Stimulated activated CD8-positive, alpha-beta memory T cell treated with anti-CD3 and anti-CD28 coated beads, Interleukin-12 subunit alpha, Interleukin-12 subunit beta, amount 100 ng/mL, for 1 hour (primary cell): ENCODE measurements at regions not wholly inside any gene's neighbourhood (a gene's known extent, or its start where the extent isn't known, plus 50 kb on each side); places are given as distances from the start of the nearest gene placed in this dataset.
"Not testable (repeated sequence)": the region's sequence is repeated elsewhere in the genome, so short reads cannot be mapped to it uniquely, and the experiment has no call there.

Experiments used
- DNase-seq: peaks from one replicate; pipeline ENCODE4 v3.0.0-alpha.2; 2020; ENCODE audit warnings: low read depth

DNA sequence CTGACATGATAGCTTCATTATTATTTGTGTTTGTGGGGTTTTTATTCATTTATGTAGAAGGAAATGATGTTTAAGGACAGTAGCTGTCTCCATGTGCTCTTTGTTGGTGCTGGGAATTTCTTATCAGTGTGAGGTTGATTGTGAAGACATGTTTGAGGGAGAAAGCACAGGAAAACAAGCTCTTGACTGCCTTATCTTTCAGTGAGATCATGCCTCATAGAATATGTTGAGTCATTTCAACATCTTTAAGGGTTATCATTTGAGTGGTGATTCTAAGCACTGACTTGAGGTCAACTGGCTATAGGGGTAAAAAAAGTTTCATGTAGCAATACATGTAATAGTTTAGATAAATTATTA is 405.1 kb upstream of the ADAMTS5 start:
- DNase-seq: no peak

DNA sequence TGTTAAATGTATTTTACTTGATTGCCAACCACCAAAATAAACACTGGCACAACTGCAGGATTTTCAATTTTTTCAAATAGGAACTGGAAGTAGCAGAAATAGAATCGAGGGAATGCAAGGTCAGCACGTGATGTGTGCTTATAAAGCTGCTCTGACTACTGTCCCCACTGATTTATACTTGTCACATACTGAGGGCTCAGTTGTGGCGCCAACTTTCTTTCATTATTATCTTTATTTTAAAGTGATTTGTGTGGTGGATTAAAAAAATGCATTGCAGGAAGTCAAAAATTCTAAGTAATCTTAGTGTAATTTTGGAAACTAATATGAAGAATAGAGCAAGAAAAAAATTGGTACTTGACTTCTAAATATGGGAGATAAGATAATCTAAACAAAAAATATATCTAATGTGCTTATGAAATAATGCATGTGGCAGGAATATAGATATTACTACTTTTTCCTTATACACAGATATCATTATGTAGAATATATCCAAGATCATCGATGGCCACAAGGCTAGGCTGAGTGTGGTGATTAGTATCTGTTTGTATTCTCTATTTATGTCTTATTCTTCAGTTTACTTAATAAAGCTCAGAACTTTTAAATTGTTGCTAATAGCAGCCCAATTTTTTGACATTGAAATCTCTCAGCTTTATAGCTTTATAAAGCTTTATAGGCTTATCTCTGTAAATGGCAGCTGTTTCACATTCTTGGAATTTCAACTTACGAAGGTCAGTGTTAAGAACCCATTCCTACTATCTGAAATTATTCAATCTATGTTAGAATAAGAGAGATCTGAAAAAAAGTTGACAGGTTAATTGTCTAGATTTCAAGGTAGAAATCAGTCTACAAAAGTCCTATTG is 404.5 kb upstream of the ADAMTS5 start:
- no peak for DNase-seq

DNA sequence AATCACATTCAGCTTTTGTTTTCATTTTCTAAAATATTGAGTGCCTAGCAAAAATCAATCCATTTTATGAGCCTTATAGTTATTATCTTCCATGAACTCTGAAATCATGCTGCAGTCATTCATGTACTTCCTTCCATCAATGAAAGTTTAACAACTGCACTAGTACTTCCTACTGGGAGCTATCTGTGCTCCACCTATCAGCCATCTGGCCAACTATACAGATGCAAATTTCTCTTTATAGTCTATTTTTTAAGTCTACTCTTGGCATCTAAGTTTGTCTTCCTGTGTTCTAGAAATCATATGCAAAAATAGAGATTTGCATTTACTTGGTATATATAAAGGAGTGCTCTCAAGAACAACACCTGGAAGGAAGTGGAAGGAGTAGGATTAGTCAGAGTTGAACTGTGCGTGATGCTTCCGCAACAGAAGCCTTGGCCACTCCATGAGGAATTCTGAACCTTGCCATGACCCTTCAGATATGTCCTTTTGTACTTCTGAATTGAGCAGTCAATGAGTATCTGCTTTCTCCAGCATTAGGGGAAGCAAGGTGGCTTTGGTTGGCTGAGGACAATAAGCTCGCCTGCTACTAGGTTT is 403.2 kb upstream of the ADAMTS5 start:
- no peak for DNase-seq

DNA sequence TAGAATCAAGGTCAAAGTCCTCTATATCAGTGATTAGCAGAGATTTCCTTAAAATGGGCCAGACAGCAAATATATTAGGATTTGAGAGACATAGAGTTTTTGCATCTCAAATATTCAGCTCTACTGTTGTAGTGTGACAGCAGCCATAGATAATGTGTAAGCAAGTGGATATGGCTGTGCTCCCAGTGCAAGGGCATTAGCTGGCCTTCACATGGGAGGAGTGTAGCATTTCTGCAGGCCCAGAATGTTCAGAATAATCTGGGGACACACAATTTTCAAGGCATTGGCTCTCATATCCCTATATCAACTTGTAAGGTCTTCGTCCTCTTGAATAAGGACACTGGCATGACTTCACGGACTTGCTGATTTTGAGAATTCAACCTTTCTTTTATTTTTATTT is 402.3 kb upstream of the ADAMTS5 start:
- no peak for DNase-seq

DNA sequence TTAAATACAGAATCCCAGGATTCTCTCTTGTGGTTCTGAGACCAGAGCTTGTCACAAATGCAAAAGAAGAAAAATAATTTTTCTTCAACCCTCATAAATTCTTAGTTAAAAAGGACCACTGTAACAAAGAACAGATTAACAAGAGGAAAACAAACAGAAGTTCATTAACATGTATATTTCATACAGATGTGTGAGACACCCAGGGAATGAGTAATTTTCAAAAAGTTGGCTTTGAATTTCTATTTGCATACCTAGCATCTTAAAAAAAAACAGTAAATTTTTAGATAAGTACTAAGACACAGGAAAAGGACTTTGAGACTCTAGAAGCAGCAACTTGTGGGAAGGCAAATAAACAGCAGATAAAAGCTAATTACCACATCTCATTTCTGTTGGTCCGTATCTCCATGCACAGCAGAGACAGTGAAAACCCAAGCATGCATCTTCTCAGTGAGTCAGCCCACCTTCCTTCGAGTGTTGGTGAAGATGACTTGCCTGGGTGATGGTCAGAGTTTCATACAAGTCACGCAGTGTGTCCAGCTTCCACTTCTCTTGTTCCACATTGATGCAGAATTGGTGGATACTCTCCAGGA is 399.9 kb upstream of the ADAMTS5 start:
- no peak for DNase-seq

DNA sequence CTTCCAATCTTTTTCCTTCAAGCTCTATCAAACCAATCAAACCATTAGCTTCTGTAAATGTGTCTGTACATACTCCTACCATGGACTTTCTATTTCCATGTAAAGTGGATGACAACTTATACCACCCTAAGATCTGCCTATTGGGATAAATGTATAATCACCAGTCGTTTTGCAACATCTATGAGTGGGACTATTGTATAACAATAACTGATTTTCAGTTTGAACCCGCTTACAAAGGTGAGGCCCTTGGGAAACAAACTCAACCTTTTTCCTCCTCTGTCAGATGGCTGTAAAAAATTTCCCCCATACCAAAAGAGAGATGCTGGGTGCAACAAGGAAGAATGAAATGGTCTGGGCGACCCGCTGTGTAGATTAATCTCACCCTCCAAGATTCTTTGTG is 399.1 kb upstream of the ADAMTS5 start:
- DNase-seq: no peak

DNA sequence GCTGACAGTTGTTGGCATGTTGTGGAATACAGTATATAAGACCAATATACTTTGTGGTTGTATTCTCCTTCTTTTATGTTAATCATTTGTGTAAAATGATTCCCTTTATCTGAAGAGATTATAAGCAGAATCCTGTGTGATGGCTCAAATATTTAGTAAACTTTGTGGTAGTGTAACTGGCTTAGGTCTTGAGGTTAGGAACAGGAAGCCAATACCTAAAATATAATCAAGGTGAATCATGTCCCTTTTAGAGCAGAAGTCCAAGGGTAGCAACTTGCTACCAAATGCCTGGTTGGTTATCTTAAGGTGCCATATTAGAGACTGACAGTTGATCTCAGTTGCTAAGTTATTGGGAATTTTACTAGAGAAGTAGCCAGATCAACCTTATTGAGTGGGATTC is 398.5 kb upstream of the ADAMTS5 start:
- DNase-seq: no peak

DNA sequence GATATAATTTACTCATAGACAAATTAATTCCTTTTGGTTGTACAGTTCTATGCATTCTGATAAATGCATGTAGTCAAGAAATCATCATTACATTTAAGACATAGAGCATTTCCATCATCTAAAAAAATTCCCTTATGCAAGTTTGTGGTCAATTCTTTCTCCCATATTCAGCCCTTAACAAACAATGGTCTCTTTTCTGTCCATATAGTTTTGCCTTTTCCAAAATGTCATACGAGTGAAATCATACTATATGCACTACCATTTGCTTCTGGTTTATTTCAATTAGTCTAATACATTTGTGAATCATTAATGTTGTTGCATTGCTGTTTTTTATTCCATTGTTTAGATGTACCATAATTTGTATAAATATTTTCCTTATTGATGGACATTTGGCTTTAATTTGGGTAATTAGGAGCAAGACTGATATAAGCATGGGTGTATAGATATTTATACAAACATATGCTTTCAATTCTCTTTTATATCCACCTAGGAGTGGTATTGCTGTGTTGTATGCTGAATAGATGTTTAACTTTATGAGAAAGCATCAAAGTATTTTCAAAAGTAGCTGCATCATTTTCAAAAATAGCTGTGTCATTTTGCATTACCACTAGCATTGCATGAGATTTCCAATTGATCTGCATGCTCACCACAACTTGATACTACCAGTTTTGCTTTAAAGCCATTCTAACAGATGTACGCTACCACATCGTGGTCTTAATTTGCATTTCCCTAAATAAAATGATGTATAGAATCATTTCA is 397.0 kb upstream of the ADAMTS5 start:
- DNase-seq: no peak

DNA sequence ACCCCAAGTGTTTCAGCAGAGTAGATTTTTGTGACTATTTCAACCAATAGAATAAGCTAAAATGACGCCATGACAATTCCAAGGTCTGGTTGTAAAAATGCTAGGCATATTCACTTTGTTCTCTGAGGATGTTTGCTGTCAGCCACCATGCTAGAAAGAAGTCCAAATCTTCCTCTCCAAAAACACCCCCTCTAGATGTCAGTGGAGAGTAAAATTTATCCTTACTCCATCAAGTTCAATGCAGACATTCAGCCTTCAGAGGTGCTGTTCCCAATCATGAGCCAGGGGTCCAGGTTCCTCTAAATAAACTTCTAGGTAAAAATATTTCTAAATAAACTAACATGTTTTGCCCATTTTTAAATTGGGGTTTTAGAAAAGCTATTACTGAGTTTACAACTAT is 395.4 kb upstream of the ADAMTS5 start:
- no peak for DNase-seq

DNA sequence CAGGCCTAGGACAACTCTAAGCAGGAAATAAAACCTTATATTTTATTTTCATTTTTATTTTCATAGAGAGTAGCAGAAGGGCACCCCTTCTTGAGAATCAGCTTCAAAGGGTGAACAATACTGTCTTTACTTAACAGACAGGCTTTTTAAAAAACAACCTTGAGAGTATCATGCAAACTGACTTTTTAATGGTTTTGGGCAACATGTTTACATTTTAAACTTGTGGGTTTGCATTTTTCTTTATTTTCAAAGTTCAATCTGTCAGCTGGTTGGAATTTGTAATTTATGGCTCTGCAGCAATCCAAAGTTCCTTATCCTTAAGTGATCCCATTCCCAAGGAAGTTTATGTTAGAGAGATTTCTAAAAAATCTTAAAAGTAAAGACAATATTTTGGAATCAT is 392.3 kb upstream of the ADAMTS5 start:
- DNase-seq: no peak

DNA sequence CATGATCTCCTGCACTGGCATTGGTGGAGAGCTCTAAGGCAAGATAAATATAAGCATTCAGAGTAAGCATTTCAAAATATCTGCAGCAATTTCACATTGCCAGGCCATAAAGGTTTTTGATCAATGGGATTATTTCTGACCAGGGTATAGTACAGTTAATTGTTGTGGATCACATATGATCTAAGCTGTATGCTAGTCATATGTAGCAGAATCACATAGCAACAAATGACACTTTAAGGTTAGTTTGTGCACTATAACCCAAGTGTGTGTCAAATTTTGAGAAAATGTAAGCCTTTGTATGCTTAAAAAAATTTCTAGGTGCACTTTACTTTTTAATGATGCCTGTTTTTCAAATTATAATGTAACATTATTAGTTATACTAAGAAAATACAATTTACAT is 386.0 kb upstream of the ADAMTS5 start:
- DNase-seq: no peak

DNA sequence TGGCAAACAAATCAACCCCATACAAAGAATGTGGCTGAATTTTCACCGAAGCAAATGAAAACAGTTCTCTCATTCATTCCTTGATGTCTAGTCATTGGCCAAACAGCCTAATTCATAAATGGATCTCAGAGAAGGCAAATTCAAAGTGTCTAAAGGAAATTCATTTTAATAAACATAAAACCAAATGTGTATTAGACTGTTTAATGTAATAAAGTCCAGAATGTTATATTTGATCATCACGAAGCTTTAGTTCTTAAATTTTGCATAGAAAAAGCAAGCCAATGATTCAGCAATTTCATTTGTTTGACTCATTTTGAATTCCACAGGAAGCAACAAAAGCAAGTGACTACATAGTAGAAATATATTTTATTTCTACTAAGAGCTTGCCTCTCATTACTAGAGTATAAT is 379.2 kb upstream of the ADAMTS5 start:
- no peak for DNase-seq

DNA sequence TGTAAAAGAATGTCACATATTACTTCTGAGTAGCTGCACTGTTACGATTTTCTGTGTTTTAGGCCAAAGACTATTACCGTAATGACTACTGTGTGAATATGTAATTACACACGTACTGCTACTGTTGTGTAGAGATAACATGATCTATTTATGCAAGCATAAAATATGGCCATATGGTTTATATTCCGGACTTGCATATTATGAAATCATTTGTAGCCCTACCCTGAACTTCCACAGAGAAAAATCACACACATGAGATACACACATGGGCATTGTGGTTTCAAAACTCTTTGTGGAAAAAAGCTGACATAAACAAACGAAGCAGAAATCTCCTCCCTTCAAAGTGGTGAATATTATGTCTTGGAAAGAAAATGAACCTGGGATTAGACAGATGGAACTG is 373.0 kb upstream of the ADAMTS5 start:
- DNase-seq: no peak

DNA sequence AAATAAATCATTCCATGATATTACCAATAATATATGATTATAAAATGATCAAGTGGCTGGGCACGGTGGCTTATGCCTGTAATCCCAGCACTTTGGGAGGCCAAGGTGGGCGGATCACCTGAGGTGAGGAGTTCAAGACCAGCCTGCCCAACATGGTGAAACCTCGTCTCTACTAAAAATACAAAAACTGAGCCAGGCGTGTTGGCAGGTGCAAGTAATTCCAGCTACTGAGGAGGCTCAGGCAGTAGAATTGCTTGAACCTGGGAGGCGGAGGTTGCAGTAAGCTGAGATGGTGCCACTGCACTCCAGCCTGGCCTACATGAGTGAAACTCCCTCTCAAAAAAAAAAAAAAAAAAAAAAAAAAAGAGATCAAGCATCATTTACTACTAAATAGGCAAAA is 371.1 kb upstream of the ADAMTS5 start:
- not testable (repeated sequence) for DNase-seq

DNA sequence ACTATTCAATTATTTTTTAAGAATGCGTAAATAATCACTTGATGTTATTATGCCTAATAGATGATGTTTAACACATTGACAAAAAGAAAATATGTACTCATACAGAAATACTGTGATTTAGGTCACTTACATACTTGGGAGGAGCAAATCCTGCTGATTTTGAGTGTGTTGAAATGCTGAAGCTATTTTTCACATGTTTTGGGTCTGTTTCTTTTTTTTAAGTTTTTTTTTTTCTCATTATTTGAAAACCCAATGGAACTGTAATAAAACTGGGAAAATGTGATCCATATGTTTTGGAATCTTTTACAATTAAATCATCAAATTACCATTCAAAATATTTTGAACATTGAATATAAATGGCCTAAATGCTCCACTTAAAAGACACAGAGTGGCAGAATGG is 366.2 kb upstream of the ADAMTS5 start:
- no peak for DNase-seq

DNA sequence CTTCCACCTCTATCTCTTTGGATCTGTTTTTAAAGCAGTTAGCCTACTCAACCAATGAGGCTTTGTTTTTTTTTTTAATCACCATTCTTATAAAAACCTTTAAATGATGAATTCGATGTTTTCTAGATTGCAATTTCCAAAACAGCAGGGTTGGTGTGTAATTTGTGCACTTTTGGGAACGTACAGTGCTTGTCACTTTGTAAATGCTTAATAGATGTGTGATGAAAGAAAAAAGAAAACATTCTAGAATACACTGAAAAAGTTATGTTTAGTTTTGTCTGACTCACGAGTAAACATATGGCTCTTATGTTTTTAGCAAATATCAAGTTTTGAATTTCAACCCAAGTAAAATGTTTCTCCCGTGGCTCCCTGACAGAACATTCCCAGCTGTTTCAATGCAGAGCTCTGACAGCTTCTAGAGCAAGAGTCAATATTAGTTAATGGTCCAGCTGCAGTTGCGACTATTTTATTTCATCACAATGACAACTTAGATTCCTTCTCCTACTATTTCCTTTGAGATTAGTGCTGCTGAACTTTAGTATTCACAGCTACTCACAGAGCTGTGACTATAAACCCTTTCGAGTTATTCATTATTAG is 362.5 kb upstream of the ADAMTS5 start:
- DNase-seq: no peak

DNA sequence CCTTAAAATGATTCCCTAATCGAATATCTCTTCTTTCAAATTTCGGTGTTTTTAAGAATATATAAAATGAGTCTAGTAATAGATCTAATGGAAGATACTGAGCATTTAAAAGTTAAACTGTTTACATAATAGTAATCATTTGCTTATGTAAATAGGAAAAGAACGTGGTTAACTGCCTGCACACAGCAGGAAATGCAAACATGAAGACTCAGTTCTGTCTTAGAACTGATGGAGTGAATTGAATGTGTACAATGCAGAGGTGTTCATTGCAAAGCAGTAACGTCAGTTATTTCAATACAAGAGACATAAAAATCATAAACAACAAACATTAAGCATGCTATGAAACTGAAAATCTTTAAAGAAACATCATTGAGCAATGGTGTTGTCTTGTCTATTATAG is 359.4 kb upstream of the ADAMTS5 start:
- DNase-seq: no peak

DNA sequence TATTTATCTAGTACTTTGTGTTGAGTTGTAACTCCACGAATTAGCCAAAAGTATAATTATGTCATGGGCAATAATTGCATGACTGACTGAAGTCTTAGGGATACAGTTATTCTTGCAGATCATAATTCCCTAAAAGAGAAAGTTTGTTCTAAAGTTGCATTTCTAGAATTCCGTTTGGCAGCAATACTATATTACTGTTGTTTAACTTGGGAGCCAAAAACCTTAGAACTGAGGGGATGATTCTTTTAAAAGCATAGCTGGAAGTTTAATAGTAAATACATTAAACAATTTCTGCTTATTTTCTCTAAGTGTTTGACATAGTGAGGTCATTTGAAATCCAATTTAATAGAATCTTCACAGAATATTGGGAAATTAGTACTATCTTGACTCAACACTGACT is 356.4 kb upstream of the ADAMTS5 start:
- no peak for DNase-seq

DNA sequence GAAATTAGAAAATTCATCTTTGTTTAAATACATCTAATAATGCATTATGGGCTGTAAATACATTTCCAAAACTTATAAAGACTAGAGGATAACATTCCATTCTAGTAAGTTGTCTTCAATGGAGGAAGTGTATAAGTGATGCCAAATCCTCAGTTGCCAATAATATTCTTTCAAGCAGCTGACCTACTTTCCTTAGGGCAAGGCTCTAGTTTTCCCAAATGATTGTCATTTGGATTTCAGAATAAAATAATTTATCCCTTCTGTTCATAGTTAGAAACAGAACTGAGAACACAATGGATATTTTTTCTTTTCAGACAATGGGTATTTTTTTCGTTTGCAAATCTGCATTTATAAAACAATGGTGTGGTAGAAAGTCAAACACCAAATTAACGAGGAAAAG is 354.9 kb upstream of the ADAMTS5 start:
- no peak for DNase-seq

DNA sequence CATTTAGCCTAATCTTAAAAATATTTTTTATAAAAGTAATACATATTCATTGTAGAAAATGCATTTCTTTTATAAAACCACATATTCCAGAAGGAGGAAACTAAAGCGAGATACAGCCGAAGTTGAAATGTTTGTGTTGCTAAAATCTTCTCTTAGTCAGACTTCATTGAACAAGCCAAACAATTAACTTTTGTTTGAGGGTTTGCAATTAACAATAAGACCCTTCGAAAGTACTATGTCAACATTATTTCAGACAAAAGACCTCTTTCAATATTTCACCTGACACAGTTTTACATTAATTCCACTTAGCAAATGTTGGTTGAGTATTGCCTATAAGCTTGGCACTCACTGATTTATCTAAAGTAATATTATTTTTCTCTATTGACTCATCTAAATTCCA is 354.0 kb upstream of the ADAMTS5 start:
- no peak for DNase-seq

DNA sequence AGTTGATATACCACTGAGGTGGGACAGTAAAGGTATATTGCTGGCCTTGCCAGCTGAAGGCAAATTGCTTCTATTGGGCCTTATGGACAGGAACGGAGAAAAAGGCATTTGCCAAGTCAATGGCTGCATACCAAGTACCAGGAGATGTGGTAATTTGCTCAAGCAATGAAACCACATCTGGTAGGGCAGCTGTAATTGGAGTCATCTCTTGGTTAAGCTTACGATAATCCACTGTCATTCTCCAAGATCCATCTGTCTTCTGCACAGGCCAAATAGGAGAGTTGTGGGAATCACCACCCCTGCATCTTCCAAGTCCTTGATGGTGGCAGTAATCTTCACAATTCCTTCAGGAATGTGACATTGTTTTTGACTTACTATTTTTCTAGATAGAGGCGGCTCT is 350.7 kb upstream of the ADAMTS5 start:
- DNase-seq: not testable (repeated sequence)

DNA sequence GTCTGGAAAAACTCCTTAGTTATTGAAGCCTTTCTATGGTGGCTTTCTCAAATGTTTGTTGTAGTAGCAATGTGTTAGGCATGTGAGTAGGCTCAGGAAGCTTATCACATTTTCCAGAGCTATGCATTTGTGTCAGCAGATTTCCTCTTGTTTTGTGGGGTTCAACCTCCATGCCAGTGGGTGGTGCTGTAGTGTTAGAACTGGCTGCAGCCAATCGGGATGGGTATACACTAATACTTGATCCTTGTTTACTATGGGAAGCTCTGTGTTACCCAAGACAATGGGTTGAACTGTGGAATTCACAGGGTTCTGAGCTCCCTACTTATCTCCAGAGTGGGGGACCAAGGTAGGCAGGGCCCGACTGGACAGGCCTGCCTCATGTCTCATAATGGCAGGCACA is 348.5 kb upstream of the ADAMTS5 start:
- no peak for DNase-seq

DNA sequence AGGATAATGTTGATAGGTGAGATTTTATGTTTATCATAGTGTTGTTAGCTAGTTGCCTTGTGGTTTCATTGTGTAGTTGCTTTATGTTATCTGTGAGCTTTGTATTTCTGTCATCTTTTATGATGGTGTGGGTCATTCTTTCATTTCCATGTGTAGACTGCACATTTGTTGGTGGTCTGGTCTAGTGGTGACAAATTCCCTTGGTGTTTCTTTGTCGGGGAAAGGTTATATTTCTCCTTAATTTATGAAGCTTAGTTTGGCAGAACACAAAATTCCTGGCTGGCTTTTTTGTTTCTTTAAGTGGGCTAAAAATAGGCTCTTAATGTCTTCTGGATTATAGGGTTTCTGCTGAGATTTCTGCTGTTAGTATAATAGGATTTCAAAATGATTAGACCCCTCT is 347.2 kb upstream of the ADAMTS5 start:
- DNase-seq: no peak
